ENCODE measurements at regions not wholly inside any gene's neighbourhood (a gene's known extent, or its start where the extent isn't known, plus 50 kb on each side); places are given as distances from the start of the nearest gene placed in this dataset.

DNA sequence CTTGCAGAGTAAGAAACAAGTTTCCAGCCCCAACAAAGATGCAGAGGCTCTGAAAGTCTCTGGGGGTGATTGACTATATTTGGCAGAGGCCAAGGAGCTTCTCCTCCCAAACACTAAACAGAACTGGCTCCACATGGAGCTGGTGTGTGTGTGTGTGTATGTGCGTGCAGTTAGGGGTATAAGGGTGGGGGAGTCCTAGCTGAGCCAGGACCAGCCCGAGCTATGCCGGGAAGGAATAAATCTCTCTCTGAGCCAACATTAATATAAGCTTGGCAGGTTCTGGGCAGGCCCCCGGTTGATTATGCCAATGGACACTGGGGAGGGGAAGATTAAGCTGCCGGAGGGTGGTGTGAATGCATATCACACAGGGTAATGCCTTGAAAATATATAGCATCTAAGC is 324.2 kb downstream of the MIAT start (continued):
- TF ChIP-seq CHD7 (IDR thresholded peaks at IDR 0.05; ENCODE audit: insufficient replicate concordance, low read length) = no peak
- no peak for TF ChIP-seq JUND (IDR thresholded peaks at IDR 0.05; ENCODE audit: low read length)
- TF ChIP-seq E2F6 (IDR thresholded peaks at IDR 0.05) = no peak
- no peak for TF ChIP-seq MAFK (IDR thresholded peaks at IDR 0.05; ENCODE audit: low read depth, low read length)
- no peak for TF ChIP-seq CBX5 (IDR thresholded peaks at IDR 0.05; ENCODE audit: low read depth, low read length)
- no peak for TF ChIP-seq SP2 (IDR thresholded peaks at IDR 0.05; ENCODE audit: low read length)

All from H1 (cell line).